Heart left ventricle (tissue), 16 donors: ENCODE measurements at regions not wholly inside any gene's neighbourhood (a gene's known extent, or its start where the extent isn't known, plus 50 kb on each side); places are given as distances from the start of the nearest gene placed in this dataset.

ENCODE experiments used
- ATAC-seq, 4 donors: fragments of 200-7000 bp; cut with Tn5 transposase; one replicate each; pipeline ENCODE4 v1.9.1; 2020 to 2022; ENCODE audit warnings: moderate library complexity in 4 of 4, mild to moderate bottlenecking in 3 of 4, moderate number of reproducible peaks in 1 of 4
- DNase-seq, 5 donors: peaks; one replicate each; pipeline ENCODE4 v3.0.0-alpha.2; 2020
- H3K27ac ChIP-seq, 12 donors: fragments of 200-600 bp; sonication (generic) in 4 of 12; one replicate each; pipeline versions ENCODE4 v1.5.0 to v1.8.0; 2016 to 2022; ENCODE audit warnings: mild to moderate bottlenecking in 2 of 12
- H3K27me3 ChIP-seq, 9 donors: fragments of 200-600 bp; sonication (generic) in 2 of 9; one replicate each; pipeline versions ENCODE4 v1.5.1 to v1.8.0; 2016 to 2022; ENCODE audit warnings: mild to moderate bottlenecking in 3 of 9
- H3K36me3 ChIP-seq, 9 donors: fragments of 200-600 bp; sonication (generic) in 2 of 9; one replicate each; pipeline versions ENCODE4 v1.5.0 to v1.8.0; 2018 to 2022; ENCODE audit warnings: mild to moderate bottlenecking in 2 of 9
- H3K4me1 ChIP-seq, 12 donors: fragments of 200-600 bp; sonication (generic) in 4 of 12; one replicate each; pipeline versions ENCODE4 v1.5.0 to v1.8.0; 2016 to 2022; ENCODE audit warnings: mild to moderate bottlenecking in 3 of 12
- H3K4me3 ChIP-seq, 12 donors: fragments of 200-600 bp; sonication (generic) in 4 of 12; one replicate each; pipeline versions ENCODE4 v1.5.0 to v1.8.0; 2017 to 2022; ENCODE audit warnings: mild to moderate bottlenecking in 9 of 12, moderate library complexity in 4 of 12
- H3K9me3 ChIP-seq, 12 donors: fragments of 200-600 bp; sonication (generic) in 4 of 12; one replicate each; pipeline versions ENCODE4 v1.5.0 to v1.8.0; 2016 to 2022; ENCODE audit warnings: mild to moderate bottlenecking in 1 of 12
- POLR2A ChIP-seq, 2 donors: fragments of 450-650 bp; IDR thresholded peaks; one replicate each; pipeline ENCODE4 v1.6.1; 2017; ENCODE audit warnings: antibody characterized with exemption in 2 of 2, mild to moderate bottlenecking in 2 of 2, moderate library complexity in 2 of 2
- WGBS, 4 donors: extraction: QIAGEN DNeasy Blood & Tissue Kit in 2 of 4; methylation state at CpG; one replicate each; pipeline versions ENCODE4 v1.1.5 to v1.1.7; 2013 to 2018; 5-methylcytosine and 5-hydroxymethylcytosine counted together
- intact Hi-C, 10 donors: fragments of 100-400 bp; cut with DNase I; formaldehyde crosslinking; loops; one replicate each; pipeline versions ENCODE4 v1.11.1 to v1.14.2; 2022
- TF ChIP-seq, protein P1 (sequence below), 12 donors: fragments of 200-600 bp; sonication (generic) in 4 of 12; IDR thresholded peaks; one replicate each; pipeline versions ENCODE4 v1.5.0 to v1.8.0; 2018 to 2022; ENCODE audit warnings: antibody characterized with exemption in 12 of 12, mild to moderate bottlenecking in 5 of 12
- donor health status: ischemic (EF 13 %, LVEDD 7.1; RV severe dilation, severe dysfunction).
- donor health status: healthy with polysubstance abuse.
- donor health status: DM: no; HTN: yes; CAD: no.
- donor health status: DM: no; HTN: no; CAD: no.
- donor health status: ischemic (EF 25% LVEDD 6.9; RV normal size, moderate dysfunction).
- donor health status: ischemic (EF 25% LVEDD 5.7; RV mildly dilated, moderate dysfunction).
- donor health status: healthy.
- donor health status: DM: yes; HTN: yes; CAD: no.
- donor health status: ischemic (EF 35%, LVEDD 5.7; RV mildly dilated, moderate dysfunction).
- donor health status: nonischemic (EF 11% LVEDD 7.7; RV severe dilation, severe dysfunction).
- donor health status: DM: yes; HTN: yes; CAD: no.
- donor health status: PGD.
- donor health status: ischemic (EF 29% LVEDD 5.4; RV normal size, mild dysfunction).
- donor health status: nonischemic (EF 23%, LVEDD 6.1; RV moderate dilation, normal function).

DNA sequence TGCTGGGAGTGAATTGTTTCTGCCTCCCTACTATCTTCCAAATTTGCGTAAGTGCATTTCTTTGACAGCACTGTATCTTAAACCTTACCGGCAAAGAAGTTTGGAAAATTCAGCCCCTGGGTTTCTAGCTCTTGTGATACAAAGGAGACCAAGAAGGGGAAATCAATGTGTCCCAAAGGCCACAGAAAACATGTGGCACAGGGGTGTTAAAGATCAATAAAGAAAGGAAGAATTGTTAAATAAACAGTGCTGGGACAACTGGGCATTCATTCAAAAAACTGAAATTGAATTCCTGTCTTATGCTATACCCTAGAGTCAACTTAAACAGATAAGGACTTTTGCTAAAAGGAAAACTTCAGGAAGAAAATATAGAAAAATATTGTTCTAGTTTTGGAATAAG is 328.1 kb downstream of the MAN2A1 start:
- H3K4me1 ChIP-seq: no peaks in the 10 kb centered on the region
- H3K27ac ChIP-seq: no peak overlapping the region
- intact Hi-C loops: no loop called here
- peaks cover 0 to 3% (median 0%) of the 10 kb centered on the region in 12 donors for H3K9me3 ChIP-seq
- no peaks in the 10 kb centered on the region for H3K36me3 ChIP-seq
- ATAC-seq: no peak
- WGBS, 4 donors: 65 to 90% (median 76%) methylated on average over 2 of the region's 2 CpGs
- no peaks in the 10 kb centered on the region for H3K27me3 ChIP-seq
- no peak for DNase-seq
- TF ChIP-seq, protein P1, sequence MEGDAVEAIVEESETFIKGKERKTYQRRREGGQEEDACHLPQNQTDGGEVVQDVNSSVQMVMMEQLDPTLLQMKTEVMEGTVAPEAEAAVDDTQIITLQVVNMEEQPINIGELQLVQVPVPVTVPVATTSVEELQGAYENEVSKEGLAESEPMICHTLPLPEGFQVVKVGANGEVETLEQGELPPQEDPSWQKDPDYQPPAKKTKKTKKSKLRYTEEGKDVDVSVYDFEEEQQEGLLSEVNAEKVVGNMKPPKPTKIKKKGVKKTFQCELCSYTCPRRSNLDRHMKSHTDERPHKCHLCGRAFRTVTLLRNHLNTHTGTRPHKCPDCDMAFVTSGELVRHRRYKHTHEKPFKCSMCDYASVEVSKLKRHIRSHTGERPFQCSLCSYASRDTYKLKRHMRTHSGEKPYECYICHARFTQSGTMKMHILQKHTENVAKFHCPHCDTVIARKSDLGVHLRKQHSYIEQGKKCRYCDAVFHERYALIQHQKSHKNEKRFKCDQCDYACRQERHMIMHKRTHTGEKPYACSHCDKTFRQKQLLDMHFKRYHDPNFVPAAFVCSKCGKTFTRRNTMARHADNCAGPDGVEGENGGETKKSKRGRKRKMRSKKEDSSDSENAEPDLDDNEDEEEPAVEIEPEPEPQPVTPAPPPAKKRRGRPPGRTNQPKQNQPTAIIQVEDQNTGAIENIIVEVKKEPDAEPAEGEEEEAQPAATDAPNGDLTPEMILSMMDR (IDR thresholded peaks at IDR 0.05): no peak
- no peak overlapping the region for H3K4me3 ChIP-seq

DNA sequence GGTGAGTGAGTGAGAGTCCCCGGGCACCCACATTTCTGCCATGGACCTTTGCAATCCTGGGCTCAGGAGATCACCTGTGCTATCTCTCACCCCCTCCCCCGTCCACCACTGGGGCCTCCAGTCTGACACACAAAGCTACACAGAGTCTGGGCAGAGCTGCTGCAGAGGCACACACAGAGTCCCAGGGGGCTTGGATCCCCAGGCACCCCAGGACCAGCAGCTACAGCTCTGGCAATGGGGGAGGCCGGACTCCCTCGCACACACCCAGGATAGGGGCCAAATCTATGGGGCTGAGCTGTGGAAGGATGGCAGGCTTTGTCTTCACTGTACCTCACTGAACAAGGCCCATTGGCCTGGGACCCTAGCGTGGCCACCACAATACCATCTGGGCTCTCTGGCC is 328.8 kb downstream of the MAN2A1 start:
- Histone ChIP-seq H3K9me3 (no peaks in the 10 kb centered on the region), H3K27ac (no peak overlapping the region), H3K4me3 (no peak overlapping the region), H3K36me3 (no peaks in the 10 kb centered on the region), H3K4me1 (no peaks in the 10 kb centered on the region), H3K27me3 (no peaks in the 10 kb centered on the region)
- no peak for ATAC-seq
- peak in 1 of 5 donors; percentile 49 for DNase-seq
- intact Hi-C loops: no loop called here
- 80 to 92% (median 87%) methylated on average over 3 to 5 of the region's 5 CpGs for WGBS, 4 donors
- TF ChIP-seq, protein P1 (IDR thresholded peaks at IDR 0.05): no peak
- TF ChIP-seq POLR2A (IDR thresholded peaks at IDR 0.05): no peak

DNA sequence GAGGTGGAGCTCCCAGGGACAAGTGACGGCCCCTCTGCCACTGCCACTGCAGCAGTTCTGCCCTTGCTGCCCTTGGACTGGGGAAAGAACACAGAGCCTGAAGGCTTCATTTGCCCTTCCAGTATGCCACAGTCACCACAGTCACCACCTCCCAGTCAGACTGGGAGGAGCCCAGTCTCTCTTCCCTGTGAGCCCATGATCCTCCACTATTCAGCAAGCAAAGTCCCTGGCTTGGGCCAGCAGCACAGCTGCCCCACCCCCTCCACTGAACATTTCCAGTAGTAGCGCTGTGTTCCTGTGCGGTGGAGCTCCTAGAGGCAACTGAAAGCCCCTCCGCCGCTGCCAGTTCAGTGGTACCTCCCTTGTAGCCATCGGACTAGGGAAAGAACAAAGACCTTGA is 329.4 kb downstream of the MAN2A1 start:
- intact Hi-C loops: no loop called here
- TF ChIP-seq, protein P1 (IDR thresholded peaks at IDR 0.05): no peak
- no peak for TF ChIP-seq POLR2A (IDR thresholded peaks at IDR 0.05)
- Histone ChIP-seq H3K27me3 (no peaks in the 10 kb centered on the region), H3K4me1 (no peaks in the 10 kb centered on the region), H3K4me3 (no peak overlapping the region), H3K27ac (no peak overlapping the region), H3K9me3 (no peaks in the 10 kb centered on the region), H3K36me3 (no peaks in the 10 kb centered on the region)
- DNase-seq: no peak
- no peak for ATAC-seq
- WGBS, 4 donors: 93 to 97% (median 95%) methylated on average over 6 of the region's 6 CpGs

DNA sequence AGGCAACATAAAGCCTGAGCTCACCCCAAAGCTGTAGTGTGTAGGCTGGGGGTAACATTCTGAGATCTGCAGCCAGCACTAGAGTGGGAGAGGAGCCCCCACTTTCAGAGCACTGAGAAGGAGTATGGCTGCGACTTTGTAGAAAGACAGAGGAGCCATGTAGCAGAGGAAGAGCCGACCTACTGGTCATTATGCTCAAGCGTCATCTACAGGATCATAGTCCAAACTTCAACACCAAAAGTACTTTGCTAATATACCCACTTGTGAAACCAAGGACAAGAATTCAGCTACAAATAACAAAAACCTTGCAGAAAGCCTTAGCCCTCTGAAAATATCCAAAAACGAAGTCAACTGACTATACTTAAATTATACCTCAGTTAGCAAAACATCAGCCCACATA is 330.1 kb downstream of the MAN2A1 start:
- H3K9me3 ChIP-seq: no peaks in the 10 kb centered on the region
- H3K27me3 ChIP-seq: no peaks in the 10 kb centered on the region
- no peak for DNase-seq
- no peak overlapping the region for H3K27ac ChIP-seq
- no peak for ATAC-seq
- WGBS, 4 donors: 88 to 95% (median 91%) methylated on average over 4 of the region's 4 CpGs
- intact Hi-C loops: no loop called here
- H3K4me3 ChIP-seq: no peak overlapping the region
- H3K36me3 ChIP-seq: no peaks in the 10 kb centered on the region
- no peak for TF ChIP-seq POLR2A (IDR thresholded peaks at IDR 0.05)
- TF ChIP-seq, protein P1 (IDR thresholded peaks at IDR 0.05): no peak
- no peaks in the 10 kb centered on the region for H3K4me1 ChIP-seq
